Hepatocyte (in vitro differentiated cells): ENCODE measurements at regions not wholly inside any gene's neighbourhood (a gene's known extent, or its start where the extent isn't known, plus 50 kb on each side); places are given as distances from the start of the nearest gene placed in this dataset.

Experiments
- DNase-seq: peaks from one replicate; pipeline ENCODE4 v3.0.0-alpha.2; 2016; ENCODE audit warnings: low spot score
- H2AFZ ChIP-seq: fragments of 200-600 bp; sonication (generic); 2 replicates; pipeline ENCODE4 v1.6.0; 2016; ENCODE audit warnings: antibody characterized with exemption, mild to moderate bottlenecking
- H3K27ac ChIP-seq: fragments of 200-600 bp; sonication (generic); 2 replicates; pipeline ENCODE4 v1.5.1; 2016; ENCODE audit warnings: mild to moderate bottlenecking
- H3K27me3 ChIP-seq: fragments of 200-600 bp; sonication (generic); 2 replicates; pipeline ENCODE4 v1.6.1; 2016
- H3K36me3 ChIP-seq: fragments of 200-600 bp; sonication (generic); replicated peaks from 2 replicates; pipeline ENCODE4 v1.5.1; 2016; ENCODE audit warnings: low read depth; ENCODE audit not compliant: insufficient read depth
- H3K4me1 ChIP-seq: fragments of 200-600 bp; sonication (generic); 2 replicates; pipeline ENCODE4 v1.5.1; 2016; ENCODE audit warnings: mild to moderate bottlenecking, moderate library complexity; ENCODE audit not compliant: insufficient read depth
- H3K4me2 ChIP-seq: fragments of 200-600 bp; sonication (generic); 2 replicates; pipeline ENCODE4 v1.6.0; 2016
- H3K4me3 ChIP-seq: fragments of 200-600 bp; sonication (generic); 2 replicates; pipeline ENCODE4 v1.5.1; 2016; ENCODE audit warnings: mild to moderate bottlenecking
- H3K79me2 ChIP-seq: fragments of 200-600 bp; sonication (generic); 2 replicates; pipeline ENCODE4 v1.6.0; 2017; ENCODE audit warnings: mild to moderate bottlenecking
- H3K9me2 ChIP-seq: fragments of 200-600 bp; sonication (generic); replicated peaks from 2 replicates; pipeline ENCODE4 v1.6.0; 2017; ENCODE audit warnings: mild to moderate bottlenecking; ENCODE audit not compliant: insufficient read depth
- H3K9me3 ChIP-seq: fragments of 200-600 bp; sonication (generic); 2 replicates; pipeline ENCODE4 v1.5.1; 2016; ENCODE audit warnings: low read depth, mild to moderate bottlenecking
- H4K20me1 ChIP-seq: fragments of 200-600 bp; sonication (generic); 2 replicates; pipeline ENCODE4 v1.6.0; 2016; ENCODE audit warnings: mild to moderate bottlenecking; ENCODE audit not compliant: insufficient read depth, poor library complexity, severe bottlenecking
- EZH2 ChIP-seq: fragments of 200-600 bp; sonication (generic); IDR thresholded peaks from 2 replicates; pipeline ENCODE4 v1.6.1; 2016; ENCODE audit warnings: antibody characterized with exemption, mild to moderate bottlenecking, borderline replicate concordance
- EZH2phosphoT487 ChIP-seq: fragments of 200-600 bp; sonication (generic); IDR thresholded peaks from one replicate; pipeline ENCODE4 v1.6.1; 2018; ENCODE audit warnings: antibody characterized with exemption, mild to moderate bottlenecking, low read depth, moderate library complexity; ENCODE audit not compliant: unreplicated experiment, severe bottlenecking
- WGBS: methylation state at CpG from one replicate; pipeline ENCODE4 v1.1.6; 2016; ENCODE audit warnings: low lambda C conversion rate; ENCODE audit errors: missing lambda C conversion rate; 5-methylcytosine and 5-hydroxymethylcytosine counted together
- TF ChIP-seq, protein P1 (sequence below): fragments of 200-600 bp; sonication (generic); IDR thresholded peaks from 2 replicates; pipeline ENCODE4 v1.5.1; 2016; ENCODE audit warnings: antibody characterized with exemption, mild to moderate bottlenecking; ENCODE audit not compliant: poor library complexity

DNA sequence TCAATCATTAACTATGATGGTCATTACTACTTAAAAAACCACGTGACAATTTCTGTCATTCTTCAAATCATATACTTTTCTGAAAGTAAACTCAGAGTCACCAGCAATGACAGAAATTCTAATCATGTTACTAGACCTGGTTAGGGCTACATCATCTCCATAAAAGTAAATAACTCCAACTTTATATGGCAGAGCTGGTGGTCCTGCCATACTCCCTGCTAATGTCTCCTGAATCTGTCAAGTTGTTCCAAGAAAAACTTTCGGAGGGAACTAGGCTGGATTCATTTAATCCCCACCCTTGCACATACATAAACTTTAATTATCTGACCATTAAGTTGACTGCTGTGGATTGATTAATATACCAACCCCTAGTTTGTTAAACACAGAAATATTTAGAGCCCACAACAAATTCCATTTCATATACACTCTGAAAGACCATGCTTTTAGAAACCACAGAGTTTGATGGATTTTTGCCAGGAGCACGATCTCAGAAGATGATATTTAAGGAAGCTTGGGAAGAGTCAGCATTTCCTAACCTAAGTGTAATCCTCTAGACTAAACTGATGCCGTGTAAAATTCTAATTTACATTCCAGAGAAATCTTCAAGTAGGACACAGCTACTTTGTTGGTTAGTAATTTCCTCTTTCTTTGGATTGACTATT, 577.0 kb downstream of the FAT4 start:
- no peak overlapping the region for H3K4me3 ChIP-seq
- no peaks in the 10 kb centered on the region for H4K20me1 ChIP-seq
- no peak overlapping the region for H2AFZ ChIP-seq
- TF ChIP-seq EZH2: no peak
- no peak for TF ChIP-seq EZH2phosphoT487
- TF ChIP-seq, protein P1, sequence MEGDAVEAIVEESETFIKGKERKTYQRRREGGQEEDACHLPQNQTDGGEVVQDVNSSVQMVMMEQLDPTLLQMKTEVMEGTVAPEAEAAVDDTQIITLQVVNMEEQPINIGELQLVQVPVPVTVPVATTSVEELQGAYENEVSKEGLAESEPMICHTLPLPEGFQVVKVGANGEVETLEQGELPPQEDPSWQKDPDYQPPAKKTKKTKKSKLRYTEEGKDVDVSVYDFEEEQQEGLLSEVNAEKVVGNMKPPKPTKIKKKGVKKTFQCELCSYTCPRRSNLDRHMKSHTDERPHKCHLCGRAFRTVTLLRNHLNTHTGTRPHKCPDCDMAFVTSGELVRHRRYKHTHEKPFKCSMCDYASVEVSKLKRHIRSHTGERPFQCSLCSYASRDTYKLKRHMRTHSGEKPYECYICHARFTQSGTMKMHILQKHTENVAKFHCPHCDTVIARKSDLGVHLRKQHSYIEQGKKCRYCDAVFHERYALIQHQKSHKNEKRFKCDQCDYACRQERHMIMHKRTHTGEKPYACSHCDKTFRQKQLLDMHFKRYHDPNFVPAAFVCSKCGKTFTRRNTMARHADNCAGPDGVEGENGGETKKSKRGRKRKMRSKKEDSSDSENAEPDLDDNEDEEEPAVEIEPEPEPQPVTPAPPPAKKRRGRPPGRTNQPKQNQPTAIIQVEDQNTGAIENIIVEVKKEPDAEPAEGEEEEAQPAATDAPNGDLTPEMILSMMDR: no peak
- H3K4me1 ChIP-seq: no peaks in the 10 kb centered on the region
- 40% methylated on average over 4 of the region's 4 CpGs for WGBS
- no peaks in the 10 kb centered on the region for H3K9me2 ChIP-seq
- H3K27me3 ChIP-seq: no peaks in the 10 kb centered on the region
- no peaks in the 10 kb centered on the region for H3K36me3 ChIP-seq
- H3K9me3 ChIP-seq: no peaks in the 10 kb centered on the region
- H3K79me2 ChIP-seq: no peaks in the 10 kb centered on the region
- no peak overlapping the region for H3K4me2 ChIP-seq
- DNase-seq: peak; percentile 43
- no peak overlapping the region for H3K27ac ChIP-seq

GRCh38 chr4:125904802-125905201, 590.0 kb downstream of the FAT4 start:
- Histone ChIP-seq H3K4me1 (no peaks in the 10 kb centered on the region), H3K9me2 (no peaks in the 10 kb centered on the region), H4K20me1 (no peaks in the 10 kb centered on the region), H2AFZ (no peak overlapping the region), H3K4me3 (no peak overlapping the region), H3K79me2 (no peaks in the 10 kb centered on the region), H3K9me3 (no peaks in the 10 kb centered on the region), H3K36me3 (no peaks in the 10 kb centered on the region), H3K4me2 (no peak overlapping the region), H3K27me3 (no peaks in the 10 kb centered on the region), H3K27ac (no peak overlapping the region)
- WGBS: 87% methylated on average over 1 of the region's 1 CpG
- TF ChIP-seq, protein P1: no peak
- no peak for TF ChIP-seq EZH2phosphoT487
- TF ChIP-seq EZH2: no peak
- DNase-seq: no peak

DNA sequence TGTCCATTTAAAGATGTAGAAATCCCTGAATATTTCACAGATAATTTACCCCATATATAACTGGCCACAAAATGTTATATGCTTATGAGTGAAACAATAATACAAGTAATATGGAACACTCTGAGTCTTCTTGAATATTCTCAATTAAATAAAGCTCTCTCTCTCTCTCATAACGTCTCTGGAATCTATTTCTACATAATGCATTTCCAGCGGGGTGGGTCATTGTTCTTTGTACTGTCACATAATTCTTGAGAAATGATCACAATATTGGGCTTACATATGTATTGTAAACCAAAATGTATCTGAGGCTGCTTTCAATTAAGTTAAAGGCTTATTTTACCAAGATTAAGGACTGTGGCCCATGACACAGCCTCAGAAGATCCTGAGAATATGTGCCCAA, 596.3 kb downstream of the FAT4 start:
- 80% methylated on average over 2 of the region's 2 CpGs for WGBS

More for the DNA sequence above, 596.3 kb downstream of the FAT4 start:
- H3K4me2 ChIP-seq: no peak overlapping the region
- no peaks in the 10 kb centered on the region for H3K9me3 ChIP-seq
- H2AFZ ChIP-seq: no peak overlapping the region
- H3K27ac ChIP-seq: no peak overlapping the region
- H3K9me2 ChIP-seq: no peaks in the 10 kb centered on the region
- no peaks in the 10 kb centered on the region for H4K20me1 ChIP-seq
- no peaks in the 10 kb centered on the region for H3K36me3 ChIP-seq
- TF ChIP-seq EZH2: no peak
- TF ChIP-seq EZH2phosphoT487: no peak
- TF ChIP-seq, protein P1: no peak
- no peaks in the 10 kb centered on the region for H3K27me3 ChIP-seq
- no peak overlapping the region for H3K4me3 ChIP-seq
- DNase-seq: no peak
- no peaks in the 10 kb centered on the region for H3K4me1 ChIP-seq
- no peaks in the 10 kb centered on the region for H3K79me2 ChIP-seq
